ENCODE measurements at regions not wholly inside any gene's neighbourhood (a gene's known extent, or its start where the extent isn't known, plus 50 kb on each side); places are given as distances from the start of the nearest gene placed in this dataset.

DNA sequence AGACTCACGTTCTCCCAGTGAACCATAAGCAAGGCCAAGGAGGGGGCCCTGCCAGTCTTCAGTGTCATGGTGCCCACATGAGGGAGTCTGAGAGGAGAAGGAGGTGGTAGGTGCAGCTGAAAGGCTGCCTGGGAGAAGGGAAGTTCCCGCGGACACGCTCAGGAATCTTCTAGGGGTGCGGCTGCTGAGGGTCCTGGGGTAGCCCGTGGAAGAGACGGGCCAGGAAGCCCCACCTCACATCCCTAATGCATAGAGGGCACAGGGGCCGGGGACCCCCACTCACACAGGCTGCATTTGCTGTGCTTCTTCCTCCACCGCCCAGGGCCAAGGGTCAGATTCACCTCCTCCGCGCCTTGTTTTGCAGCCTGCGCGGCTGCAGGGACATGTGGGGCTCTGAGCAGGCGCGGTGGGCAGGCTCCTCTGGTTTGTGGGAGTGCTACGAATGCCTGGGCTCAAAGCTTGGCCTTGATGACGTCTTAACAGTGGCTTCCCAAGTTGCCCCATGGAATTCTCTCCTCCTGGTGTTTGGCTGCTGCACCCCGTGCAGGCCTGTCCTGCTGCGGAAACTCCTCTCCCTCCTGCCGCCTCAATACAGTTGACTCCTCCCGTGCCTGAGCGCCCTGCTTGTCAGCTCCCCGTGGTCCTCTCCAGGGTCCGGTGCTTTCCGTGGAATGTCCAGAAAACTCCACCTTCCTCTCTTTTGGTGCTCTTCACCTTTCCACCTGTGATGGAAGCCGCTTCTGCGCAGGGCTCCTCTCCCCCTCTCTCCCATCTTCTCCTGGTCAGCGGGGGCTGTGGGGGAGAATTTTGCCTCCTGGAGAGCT lies 95.7 kb downstream of the VAPA start:
- H3K4me3 ChIP-seq (ENCODE audit: low read depth, low read length), result no peak overlapping the region

DNA sequence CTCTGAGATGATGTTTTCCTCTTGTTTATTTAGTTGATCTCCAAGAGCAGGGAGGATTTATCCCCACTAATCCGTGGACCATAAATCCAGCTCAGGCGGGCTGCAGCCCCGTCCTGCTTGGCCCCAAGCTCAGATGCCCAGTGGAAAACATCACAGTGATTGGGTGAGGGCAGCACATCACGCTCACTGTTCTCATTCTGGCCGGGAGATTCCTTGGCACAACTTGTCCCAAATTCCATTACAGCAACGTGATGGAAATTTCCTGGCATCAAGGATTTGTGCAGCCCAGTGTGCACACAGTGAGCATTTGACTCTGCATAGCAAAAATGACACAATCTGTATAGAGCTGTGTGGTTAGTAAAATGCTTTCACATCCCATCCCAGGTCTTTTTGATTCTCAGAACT lies 96.8 kb downstream of the VAPA start:
- H3K4me3 ChIP-seq (ENCODE audit: low read depth, low read length), result no peak overlapping the region

DNA sequence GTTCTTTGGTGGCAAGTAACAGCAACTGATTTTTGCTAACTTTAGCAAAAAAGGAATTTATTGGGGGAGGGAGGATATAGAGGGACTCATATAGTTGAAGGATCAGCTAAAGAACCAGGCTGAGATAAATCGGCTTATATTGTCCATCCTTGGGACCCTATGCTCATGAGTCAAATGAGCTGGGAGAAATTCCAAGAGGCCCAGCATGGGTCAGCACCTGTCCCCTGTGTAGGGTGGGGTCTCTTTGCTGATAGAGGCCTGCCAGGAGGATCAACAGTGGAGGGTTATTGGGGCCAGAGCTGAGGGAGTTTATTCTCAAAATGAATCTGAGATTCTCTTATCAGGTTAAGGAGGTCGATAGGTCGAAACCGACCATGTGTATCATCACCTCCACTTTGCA lies 97.2 kb downstream of the VAPA start:
- no peak overlapping the region for H3K4me3 ChIP-seq (ENCODE audit: low read depth, low read length)

DNA sequence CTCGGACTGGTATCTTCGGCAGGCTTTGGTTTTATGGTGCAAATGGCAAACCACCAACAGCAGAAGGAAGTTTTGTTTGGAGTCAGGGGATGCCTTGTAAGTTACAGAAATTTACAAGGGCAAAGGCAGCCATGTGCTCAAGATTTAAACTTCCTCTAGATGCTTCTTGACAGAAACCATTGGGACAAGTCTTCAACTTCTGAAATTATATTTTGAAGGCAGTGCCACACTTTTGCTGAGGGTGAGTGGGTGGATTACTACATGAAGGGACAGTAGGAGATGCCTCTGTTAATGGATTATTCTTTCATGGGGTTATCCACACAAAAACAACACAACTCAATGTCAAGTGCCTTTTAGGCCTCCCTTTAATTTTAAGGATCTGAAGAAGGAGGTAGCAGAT lies 97.9 kb downstream of the VAPA start:
- no peak overlapping the region for H3K4me3 ChIP-seq (ENCODE audit: low read depth, low read length)

DNA sequence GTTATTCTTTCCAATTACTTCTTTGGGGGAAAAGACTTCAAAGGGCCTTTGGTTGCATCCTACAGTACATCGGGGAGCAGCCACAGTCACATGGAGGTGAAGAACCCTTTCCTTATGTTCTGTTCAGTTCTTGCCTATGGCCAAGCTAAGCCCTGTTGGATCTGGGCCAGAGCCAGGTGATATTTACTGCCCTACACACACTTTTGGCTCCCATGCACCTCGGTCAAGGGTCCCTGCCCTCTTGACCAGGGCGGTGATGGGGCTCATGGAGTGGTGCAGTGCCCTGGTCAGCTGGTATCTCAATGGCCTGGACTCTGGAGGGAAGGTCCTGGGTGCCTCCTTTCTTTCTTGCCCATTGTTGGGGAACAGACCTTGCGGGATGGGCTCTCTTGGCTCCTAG lies 98.7 kb downstream of the VAPA start:
- H3K4me3 ChIP-seq (ENCODE audit: low read depth, low read length), result no peak overlapping the region

DNA sequence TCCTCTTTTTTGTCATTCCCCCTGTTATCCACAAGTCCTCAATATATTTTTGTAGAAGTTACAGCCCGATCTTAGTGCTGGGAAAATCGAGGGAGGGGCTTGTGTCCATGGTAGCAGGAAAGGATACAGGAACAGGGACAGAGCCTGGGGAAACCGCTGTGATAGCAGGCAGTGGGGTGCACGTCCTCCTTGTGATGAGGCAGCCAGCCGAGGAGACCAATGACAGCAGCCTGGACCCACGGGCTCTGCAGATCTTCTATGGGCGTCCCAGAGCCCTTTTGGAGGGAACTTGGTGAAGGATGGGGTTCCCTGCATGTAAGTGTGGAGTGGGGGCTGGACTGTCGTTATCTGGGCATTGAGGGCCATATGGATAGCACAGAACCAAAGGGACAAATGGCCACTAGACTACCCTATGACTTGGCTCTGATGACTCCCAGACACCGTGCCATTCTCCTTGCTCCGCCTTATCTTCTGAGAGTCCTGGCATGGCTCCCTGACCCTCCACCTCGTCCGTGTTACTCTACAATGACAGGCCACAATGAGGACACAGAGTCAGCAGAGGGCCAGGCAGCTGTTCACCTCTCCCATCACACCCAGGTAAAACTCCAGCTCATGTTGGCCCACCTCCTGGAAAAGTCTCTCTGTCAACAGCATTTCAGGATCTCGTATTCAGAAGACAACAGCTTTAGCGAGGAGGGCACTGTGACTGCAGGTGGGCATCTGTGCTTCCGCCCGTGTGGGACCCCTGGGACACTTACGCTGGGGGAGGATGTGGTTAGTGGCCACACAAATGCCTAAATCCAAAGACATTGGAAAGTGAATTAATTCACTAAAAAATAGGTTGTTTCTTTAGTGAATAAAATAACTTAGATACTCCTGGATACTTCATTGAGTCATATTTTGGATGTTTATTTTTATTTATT lies 100.1 kb downstream of the VAPA start:
- H3K4me3 ChIP-seq (ENCODE audit: low read depth, low read length), result no peak overlapping the region

DNA sequence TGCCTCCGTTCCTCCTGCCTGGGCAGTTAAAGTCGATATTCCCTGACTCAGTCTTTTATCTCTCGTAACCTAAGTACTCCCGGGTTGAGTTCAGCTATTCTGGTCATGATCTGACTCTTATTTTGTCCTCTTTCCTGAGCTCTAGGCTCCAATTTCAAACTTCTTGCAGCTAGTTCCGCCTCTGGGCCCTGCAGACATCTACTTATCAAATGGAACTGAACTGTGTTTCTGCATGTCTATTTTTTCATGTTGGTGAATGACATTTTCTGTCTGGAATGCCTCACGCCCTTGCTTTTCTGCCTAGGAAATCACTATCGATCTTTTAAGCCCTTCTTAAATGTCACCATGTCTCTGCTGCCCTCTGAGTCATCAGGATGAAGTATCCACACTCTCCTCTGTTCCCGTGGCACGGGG lies 101.5 kb downstream of the VAPA start:
- no peak overlapping the region for H3K4me3 ChIP-seq (ENCODE audit: low read depth, low read length)

DNA sequence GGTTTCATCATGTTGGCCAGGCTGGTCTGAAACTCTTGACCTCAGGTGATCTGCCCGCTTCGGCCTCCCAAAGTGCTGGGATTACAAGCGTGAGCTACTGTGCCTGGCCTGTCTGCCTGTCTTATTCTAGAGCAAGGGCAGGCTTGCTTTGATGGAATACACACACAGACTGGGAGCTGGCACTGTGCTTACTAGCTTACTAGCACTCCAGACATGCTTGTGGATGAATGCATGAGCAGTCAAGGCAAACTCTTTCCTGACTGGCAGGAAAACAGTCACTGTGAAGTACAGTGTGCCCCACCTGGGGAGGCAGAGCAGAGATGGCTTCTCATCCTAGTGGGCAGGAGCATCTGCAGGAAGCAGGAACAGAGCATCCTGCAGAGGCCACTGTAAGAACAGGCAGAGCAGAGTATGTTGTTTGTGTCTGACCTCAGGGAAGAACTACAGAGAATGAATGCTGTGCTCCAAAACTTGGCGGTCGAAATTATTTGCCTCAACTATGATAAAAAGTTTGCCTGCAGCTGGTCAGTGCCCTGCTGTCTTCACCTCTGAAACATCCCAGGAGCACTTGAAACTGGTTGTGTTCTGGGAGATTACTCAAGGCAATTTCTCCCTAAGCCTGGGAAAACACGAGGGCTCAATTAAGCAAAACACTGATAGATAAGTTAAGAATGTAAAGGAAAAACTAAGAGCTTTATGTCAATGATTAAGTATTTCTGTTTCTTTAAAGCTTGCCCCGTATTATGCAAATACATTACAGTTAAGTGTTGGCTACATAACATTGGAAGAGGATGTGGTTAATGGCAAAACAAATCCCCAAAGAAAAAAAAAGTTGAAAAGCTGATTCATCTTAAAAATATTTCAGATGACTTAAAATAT lies 102.4 kb downstream of the VAPA start:
- no peak overlapping the region for H3K4me3 ChIP-seq (ENCODE audit: low read depth, low read length)

DNA sequence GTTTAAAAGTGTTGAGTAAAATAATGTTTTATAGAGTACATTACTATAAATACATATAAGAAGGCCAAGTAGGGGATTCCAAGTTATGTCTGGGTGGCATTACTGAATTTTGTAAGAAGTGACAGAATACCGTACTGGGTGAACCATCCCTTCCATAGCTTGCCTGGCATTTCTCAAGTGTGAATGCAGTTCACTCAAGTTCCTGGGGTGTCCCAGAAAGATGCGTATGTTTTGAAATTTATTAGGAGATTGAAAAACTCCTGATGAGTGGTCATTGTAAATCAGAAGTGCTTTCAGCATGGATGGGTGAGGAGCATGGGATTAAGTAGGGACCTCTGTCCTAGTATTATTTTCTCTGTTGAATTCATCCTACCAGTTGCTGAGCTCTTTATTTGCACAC lies 103.2 kb downstream of the VAPA start:
- H3K4me3 ChIP-seq (ENCODE audit: low read depth, low read length), result no peak overlapping the region

DNA sequence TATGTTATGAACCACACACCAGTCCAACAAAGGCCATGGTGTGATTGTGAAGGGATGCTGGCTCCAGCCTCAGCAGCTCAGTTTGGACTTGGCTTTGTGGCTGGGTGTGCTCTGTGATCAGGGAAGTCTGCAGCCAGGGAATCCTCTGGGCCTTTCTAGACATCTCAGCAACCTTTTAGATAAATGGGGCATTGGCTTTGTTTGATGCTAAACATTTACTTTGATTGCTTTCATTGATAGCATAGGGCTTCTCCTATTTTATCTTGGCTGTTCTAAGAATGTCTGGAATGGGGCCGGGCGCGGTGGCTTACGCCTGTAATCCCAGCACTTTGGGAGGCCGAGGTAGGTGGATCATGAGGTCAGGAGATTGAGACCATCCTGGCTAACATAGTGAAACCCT lies 104.5 kb downstream of the VAPA start:
- no peak overlapping the region for H3K4me3 ChIP-seq (ENCODE audit: low read depth, low read length)

DNA sequence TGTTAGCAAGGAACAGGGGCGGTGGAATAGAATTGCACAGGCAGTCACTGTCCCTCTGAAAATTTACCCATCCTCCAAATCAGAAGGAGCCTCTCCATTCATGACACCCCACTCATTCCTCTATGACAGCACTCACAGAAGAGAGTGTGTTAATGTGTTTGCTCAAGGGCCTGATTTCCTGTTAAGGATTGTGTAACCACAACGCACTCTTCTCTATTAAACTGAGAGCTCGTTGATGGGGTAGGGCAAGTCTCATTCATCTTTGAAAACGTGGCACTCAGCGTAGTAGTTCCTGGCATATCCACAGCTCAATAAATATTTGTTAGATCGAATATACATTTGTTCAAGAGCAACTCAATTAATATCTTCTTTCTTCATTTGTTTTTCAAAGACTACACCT lies 106.4 kb downstream of the VAPA start:
- H3K4me3 ChIP-seq (ENCODE audit: low read depth, low read length), result no peak overlapping the region

DNA sequence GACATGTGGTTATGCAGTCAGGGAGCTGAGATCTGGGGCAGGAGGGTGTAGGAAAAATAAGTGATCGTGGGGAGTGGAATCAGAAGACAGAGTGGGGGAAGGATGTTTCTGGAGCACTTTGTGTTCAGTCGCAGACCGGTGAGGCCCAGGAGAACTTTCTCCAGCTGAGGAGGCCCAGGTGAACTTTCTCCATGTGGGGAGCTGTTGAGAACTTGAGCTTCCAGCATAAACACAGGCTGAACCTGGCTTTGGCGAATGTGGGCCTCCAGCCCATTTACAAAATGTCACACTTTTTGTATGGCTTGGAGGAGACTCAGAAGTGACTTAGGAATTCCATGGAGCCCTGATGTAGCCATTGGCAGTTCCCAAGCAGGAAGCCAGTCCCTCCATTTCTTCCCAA lies 108.5 kb downstream of the VAPA start:
- no peak overlapping the region for H3K4me3 ChIP-seq (ENCODE audit: low read depth, low read length)

DNA sequence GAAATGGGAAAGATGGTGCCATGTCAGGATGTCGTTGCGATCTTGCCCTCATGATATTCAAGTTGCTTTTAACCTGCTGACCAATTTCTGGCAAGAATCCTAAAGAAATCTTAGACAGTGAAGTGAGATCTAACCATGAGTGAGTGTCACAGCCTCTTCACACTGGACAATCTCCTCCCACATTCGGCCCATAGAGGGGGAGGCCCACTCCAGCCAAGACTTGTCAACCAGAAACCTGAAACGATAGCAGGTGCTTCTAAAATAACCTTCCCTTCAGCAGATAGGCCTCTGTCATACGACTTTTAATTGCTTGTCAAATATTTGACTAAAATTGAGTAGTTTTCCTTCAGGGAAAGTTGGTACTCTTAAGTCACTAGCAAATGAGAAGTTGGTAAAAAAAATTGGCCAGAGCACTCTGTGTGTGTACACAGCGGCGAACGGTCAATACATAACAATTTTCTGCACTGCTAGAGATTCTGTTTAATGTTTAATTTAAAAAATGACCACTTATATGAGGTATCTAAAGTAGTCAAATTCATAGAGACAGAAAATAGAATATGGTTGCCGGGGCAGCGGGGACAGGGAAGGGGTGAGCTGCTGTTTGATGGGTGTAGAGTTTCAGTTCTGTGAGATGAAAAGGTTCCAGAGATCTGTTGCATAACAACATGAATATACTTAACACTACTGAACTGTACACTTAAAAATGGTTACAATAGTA lies 110.2 kb downstream of the VAPA start:
- H3K4me3 ChIP-seq (ENCODE audit: low read depth, low read length), result no peak overlapping the region

DNA sequence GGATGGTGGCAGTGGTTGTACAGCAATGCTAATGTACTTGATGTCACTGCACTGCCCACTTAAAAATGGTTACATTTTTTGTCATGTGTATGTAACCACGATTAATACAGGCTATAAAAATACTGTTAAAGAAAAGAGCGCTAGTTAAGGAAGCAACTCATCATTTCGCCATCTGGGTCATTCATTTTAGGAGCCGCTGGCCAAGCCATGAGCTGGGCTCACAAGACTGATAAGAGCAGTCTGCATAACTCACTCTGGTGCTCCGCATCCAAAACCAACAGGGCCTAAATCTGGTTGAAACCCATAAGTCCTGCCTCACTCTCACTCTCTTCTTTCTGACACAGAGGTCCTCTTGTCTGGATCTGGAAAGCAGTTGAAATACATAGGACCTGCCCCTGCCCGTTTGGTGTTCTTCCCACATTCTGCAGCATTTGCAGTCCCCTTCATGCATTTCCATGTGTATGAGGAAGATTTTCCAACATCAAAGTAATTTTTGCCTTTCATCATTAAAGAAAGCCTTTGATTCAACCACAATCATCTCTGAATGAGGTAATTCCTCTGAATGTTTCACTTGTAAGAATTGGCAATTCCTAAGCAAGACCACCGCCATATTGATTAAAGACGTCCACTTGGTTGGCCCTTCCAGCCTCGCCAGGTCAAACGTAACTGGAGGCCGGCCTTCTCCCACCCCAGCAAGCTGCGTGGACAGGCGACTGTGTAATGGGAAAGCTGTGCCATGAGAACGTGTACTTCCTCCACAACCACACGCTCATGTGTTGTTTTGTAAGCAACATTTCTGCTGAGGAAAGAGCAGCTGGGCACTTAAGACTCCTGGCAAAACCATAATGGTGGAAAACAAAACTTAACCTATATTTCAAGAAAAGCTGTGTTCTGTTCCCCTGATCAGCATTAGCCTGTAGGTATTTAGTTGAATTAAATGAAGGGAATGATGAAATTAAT lies 112.2 kb downstream of the VAPA start:
- H3K4me3 ChIP-seq (ENCODE audit: low read depth, low read length), result no peak overlapping the region

DNA sequence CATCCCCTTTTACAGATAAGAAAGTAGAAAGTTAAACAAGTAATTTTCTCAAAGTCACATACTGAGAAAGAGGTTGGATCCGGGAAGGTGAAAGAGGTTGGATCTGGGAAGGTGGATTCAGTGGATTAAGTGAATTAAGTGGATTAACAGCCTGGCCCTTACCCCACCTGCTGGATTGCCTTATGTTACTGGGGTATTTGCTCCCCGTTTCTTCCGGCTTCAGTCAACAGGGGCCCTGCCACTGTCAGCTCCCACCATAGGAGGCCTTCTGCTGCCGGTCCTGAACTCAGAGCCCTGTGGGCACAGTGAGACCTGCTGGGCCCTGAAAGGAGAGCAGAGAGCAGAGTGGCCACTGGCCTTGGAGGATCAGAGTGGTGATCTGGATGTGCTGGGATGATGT lies 113.2 kb downstream of the VAPA start:
- no peak overlapping the region for H3K4me3 ChIP-seq (ENCODE audit: low read depth, low read length)

DNA sequence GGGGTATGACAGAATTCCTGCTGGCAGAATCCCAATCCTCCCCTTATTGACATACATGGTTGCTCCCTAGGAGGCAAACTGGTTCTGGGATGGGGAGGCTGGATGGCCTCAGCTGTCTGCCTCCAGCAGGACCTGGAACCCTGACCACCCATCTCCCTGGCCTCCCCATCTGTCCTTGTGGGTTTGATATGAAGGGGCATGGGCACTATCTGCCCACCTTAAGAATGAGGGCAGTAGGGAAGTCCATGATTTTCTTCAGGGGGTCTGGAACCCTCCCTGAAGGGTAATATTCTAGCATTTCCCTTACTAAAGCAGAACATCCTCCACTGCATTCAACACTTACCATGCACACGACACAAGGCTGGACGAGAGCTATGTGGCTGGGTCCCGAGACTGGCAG lies 113.6 kb downstream of the VAPA start:
- no peak overlapping the region for H3K4me3 ChIP-seq (ENCODE audit: low read depth, low read length)

DNA sequence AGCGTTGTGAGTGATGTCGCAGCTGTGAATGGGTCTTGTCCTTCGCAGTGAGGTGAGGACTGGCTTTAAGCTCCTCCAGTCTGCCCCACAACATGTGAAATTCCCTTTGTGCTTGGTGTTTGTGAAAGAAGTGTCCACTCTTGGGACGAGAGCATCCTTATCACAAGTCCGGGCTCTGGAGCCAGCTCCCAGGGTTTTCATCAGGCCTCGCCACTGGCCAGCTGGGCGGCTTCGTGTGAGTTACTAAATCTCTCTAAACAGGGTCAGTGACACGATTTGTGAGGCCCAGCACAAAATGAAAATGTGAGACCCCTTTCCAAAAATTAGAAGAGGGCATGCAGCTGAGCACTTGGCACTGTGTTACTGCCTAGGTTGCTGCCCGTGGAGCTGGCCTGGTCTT lies 115.9 kb downstream of the VAPA start:
- H3K4me3 ChIP-seq (ENCODE audit: low read depth, low read length), result no peak overlapping the region

DNA sequence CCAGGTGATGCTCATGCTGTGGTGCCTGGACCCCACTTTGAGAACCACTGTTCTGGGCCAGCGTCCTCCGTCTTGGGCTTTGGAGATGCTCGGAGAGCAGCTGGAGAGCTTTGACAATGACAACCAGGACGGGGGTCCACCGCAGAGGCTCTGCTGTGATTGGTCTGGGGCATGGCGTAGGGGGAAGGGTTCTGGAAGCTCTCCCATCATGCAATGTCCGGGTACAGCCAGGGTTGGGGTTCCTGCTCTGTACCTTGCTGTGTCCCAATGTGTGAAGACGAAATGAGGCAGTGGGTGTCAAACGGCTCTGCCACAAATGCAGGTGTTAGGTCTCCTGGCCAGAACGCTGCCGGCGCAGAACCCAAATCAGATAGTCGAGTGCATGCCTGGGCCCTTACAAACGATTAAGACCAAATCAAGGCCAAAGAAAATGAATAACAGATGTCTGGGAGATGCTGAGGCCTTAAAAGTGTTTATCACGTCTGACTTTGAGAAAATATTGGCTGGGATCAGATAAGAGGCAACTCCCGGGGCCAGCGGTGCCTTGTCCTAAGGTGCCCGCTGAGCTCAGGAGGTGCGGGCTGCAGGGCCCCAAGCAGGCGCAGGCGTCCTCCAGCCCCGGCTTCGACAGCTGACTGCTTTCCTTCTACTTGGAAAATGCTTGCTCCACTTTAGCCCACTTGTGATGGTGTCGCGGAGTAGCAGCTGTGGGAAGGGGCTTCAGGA lies 117.2 kb downstream of the VAPA start:
- no peak overlapping the region for H3K4me3 ChIP-seq (ENCODE audit: low read depth, low read length)

All from iPS-11a (cell line).